BJ (cell line): ENCODE measurements at regions not wholly inside any gene's neighbourhood (a gene's known extent, or its start where the extent isn't known, plus 50 kb on each side); places are given as distances from the start of the nearest gene placed in this dataset.
"Not testable (repeated sequence)": the region's sequence is repeated elsewhere in the genome, so short reads cannot be mapped to it uniquely, and the experiment has no call there.

ENCODE experiments used
- CTCF ChIA-PET: fragments of 350-600 bp; formaldehyde crosslinking; extraction: SDS; loops from one replicate; lab custom pipeline; 2021; ENCODE audit warnings: antibody characterized with exemption, inconsistent platforms; lab: Yijun Ruan, JAX
- POLR2A ChIA-PET: fragments of 300-600 bp; sonication (Branson Sonifier 250); formaldehyde crosslinking; extraction: SDS; loops from one replicate; lab custom pipeline; 2021; ENCODE audit warnings: antibody characterized with exemption; lab: Charles Lee
- DNase-seq: peaks from one replicate; pipeline ENCODE4 v3.0.0-alpha.2; 2011; ENCODE audit warnings: low read depth
- H3K27me3 ChIP-seq: 2 replicates; pipeline ENCODE4 v1.6.0; 2011; ENCODE audit warnings: low read length; ENCODE audit not compliant: control insufficient read depth, insufficient read depth
- H3K36me3 ChIP-seq: 2 replicates; pipeline ENCODE4 v1.5.1; 2011; ENCODE audit warnings: low read length; ENCODE audit not compliant: control insufficient read depth, insufficient read depth
- H3K4me3 ChIP-seq: 2 replicates; pipeline ENCODE4 v1.5.1; 2011; ENCODE audit warnings: low read depth, mild to moderate bottlenecking, control low read depth, low read length
- TF ChIP-seq, protein P1 (sequence below): IDR thresholded peaks from 2 replicates; pipeline ENCODE4 v1.5.1; 2011; ENCODE audit warnings: low read depth, mild to moderate bottlenecking, control low read depth, inconsistent platforms, low read length, moderate library complexity; ENCODE audit not compliant: insufficient read depth

DNA sequence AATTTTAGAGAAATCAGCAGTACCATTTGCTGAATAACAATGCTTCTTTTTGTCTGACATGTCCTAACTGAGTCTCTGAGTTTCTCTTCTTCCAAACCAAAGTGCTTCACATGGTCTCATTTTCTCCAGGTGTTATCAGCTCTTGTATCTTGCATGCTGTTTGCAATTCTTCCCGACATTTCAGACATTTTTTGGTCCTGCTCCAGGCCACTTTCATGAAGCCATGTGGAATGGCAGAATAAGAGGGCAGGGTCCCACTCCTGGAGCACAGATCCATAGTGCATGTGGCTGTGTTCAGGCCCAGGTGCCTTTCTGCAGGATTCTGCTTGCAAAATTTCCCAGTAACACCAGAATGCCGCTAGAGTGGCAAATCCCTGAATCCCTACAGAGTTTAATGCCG lies 916.2 kb downstream of the NXPH1 start:
- POLR2A ChIA-PET, result no interaction called here
- DNase-seq, result no peak
- CTCF ChIA-PET, result no interaction called here
- TF ChIP-seq, protein P1, sequence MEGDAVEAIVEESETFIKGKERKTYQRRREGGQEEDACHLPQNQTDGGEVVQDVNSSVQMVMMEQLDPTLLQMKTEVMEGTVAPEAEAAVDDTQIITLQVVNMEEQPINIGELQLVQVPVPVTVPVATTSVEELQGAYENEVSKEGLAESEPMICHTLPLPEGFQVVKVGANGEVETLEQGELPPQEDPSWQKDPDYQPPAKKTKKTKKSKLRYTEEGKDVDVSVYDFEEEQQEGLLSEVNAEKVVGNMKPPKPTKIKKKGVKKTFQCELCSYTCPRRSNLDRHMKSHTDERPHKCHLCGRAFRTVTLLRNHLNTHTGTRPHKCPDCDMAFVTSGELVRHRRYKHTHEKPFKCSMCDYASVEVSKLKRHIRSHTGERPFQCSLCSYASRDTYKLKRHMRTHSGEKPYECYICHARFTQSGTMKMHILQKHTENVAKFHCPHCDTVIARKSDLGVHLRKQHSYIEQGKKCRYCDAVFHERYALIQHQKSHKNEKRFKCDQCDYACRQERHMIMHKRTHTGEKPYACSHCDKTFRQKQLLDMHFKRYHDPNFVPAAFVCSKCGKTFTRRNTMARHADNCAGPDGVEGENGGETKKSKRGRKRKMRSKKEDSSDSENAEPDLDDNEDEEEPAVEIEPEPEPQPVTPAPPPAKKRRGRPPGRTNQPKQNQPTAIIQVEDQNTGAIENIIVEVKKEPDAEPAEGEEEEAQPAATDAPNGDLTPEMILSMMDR, result no peak
- no peaks in the 10 kb centered on the region for H3K27me3 ChIP-seq
- no peak overlapping the region for H3K4me3 ChIP-seq
- no peaks in the 10 kb centered on the region for H3K36me3 ChIP-seq

DNA sequence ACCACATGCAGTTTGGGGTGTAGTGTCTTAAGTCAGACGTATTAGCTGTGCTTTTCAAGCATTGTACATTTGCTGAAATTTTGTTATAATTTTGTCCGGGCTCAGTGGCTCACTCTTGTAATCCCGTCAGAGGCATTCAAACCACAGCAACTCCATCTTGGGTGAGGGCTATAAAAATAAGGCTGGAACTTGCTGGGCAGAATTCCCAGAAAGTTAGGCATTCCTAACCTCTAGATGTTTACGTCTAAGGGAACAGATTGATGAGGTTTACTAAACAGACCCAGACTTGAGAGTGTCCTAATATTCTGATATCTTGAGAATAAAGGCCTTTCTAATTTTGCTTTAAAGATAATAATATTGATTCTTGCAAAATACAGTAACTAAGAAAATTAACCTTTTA lies 957.8 kb downstream of the NXPH1 start:
- CTCF ChIA-PET, result no interaction called here
- Histone ChIP-seq H3K4me3 (no peak overlapping the region), H3K27me3 (no peaks in the 10 kb centered on the region), H3K36me3 (no peaks in the 10 kb centered on the region)
- TF ChIP-seq, protein P1, result no peak
- no peak for DNase-seq
- POLR2A ChIA-PET, result interaction anchor here (0.6 kb wide), 1 partner anchor 32 kb away, joined by 3 read pairs; no protein-coding TSS in a partner anchor

DNA sequence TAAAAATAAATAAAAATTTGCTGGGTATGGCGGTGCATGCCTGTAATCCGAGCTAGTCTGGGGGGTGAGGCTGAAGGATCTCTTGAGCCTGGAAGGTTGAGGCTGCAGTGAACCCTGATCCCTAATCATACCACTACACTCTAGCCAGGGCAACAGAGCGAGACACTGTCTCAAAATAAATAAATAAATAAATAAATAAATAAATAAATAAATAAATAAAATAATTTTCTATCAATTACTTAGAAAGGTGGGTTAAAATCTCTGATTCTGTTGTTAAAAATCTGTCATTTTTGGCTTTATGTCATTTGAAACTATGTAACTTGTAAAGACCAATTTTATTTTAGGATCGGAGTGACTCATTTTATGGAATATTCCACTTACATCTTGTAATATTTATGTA lies 958.6 kb downstream of the NXPH1 start:
- no peak for DNase-seq
- Histone ChIP-seq H3K36me3 (no peaks in the 10 kb centered on the region), H3K4me3 (no peak overlapping the region), H3K27me3 (no peaks in the 10 kb centered on the region)
- TF ChIP-seq, protein P1, result no peak
- CTCF ChIA-PET, result no interaction called here
- POLR2A ChIA-PET, result no interaction called here

DNA sequence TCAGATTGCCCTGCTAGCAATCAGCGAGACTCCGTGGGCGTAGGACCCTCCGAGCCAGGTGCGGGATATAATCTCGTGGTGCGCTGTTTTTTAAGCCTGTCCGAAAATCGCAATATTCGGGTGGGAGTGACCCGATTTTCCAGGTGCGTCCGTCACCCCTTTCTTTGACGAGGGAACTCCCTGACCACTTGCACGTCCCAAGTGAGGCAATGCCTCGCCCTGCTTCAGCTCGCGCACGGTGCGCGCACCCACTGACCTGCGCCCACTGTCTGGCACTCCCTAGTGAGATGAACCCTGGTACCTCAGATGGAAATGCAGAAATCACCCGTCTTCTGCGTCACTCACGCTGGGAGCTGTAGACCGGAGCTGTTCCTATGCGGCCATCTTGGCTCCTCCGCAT lies 971.0 kb downstream of the NXPH1 start:
- CTCF ChIA-PET, DNase-seq, H3K36me3 ChIP-seq, H3K4me3 ChIP-seq, H3K27me3 ChIP-seq, POLR2A ChIA-PET: not testable (repeated sequence)

DNA sequence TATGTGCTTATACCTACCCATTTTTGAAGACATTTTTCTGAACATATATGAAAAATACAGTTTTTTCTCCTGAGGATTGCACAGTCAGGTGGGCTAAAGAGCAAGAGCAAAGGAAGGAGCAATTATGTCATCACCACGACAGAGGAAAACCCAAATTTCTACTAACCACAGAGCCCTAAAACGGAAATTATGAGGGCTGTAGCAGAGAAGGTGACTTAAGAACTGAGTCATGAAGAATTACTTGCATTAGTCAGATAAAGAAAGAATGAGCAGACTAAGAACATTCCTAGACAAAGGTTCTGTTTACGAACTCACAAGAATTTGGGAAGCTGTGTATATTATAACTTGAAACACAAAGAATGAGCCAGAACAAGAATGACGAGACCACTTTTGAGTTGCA lies 974.4 kb downstream of the NXPH1 start:
- DNase-seq, result no peak
- CTCF ChIA-PET, result no interaction called here
- POLR2A ChIA-PET, result no interaction called here
- Histone ChIP-seq H3K36me3 (no peaks in the 10 kb centered on the region), H3K4me3 (no peak overlapping the region), H3K27me3 (no peaks in the 10 kb centered on the region)
- TF ChIP-seq, protein P1, result no peak

DNA sequence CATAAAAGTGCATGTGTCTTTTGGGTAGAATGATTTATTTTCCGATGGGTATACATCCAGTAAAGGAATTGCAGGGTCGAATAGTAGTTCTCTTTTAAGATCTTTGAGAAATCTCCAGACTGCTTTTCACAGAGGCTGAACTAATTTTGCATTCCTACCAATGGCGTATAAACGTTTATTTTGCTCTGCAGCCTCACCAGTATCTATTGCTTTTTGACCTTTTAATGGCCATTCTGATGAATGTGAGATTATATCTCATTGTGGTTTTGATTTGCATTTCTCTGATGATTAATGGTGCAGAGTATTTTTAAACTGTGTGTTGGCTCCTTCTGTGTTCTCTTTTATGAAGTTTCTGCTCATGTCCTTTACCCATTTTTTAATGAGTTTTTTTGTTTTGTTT lies 1020.1 kb downstream of the NXPH1 start:
- Histone ChIP-seq H3K27me3 (no peaks in the 10 kb centered on the region), H3K36me3 (no peaks in the 10 kb centered on the region), H3K4me3 (no peak overlapping the region)
- TF ChIP-seq, protein P1, result no peak
- ChIA-PET POLR2A (no interaction called here), CTCF (interaction anchor here (0.6 kb wide), 1 partner anchor 404 kb away, joined by 4 read pairs; no protein-coding TSS in a partner anchor)
- DNase-seq, result no peak
